ENCODE measurements at regions not wholly inside any gene's neighbourhood (a gene's known extent, or its start where the extent isn't known, plus 50 kb on each side); places are given as distances from the start of the nearest gene placed in this dataset.

DNA sequence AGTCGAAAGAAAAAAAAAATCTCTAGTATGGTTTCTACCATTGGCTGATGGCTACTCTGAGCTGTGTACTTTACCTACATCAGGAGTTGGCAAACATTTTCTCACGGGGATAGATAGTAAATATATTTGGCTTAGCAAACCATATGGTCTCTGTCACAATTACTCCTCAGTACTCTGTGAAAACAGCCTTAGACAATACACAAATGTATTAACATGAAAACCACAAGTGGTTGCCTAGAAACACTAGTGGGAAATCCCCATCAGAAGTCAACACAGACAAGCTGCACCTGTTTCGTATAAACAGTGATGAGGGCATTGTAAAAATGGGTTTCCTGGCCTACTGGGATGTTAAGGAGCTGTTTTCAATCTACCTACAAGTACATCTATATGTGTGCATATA, 84.6 kb upstream of the NAV3 start:
- TF ChIP-seq, protein P1, sequence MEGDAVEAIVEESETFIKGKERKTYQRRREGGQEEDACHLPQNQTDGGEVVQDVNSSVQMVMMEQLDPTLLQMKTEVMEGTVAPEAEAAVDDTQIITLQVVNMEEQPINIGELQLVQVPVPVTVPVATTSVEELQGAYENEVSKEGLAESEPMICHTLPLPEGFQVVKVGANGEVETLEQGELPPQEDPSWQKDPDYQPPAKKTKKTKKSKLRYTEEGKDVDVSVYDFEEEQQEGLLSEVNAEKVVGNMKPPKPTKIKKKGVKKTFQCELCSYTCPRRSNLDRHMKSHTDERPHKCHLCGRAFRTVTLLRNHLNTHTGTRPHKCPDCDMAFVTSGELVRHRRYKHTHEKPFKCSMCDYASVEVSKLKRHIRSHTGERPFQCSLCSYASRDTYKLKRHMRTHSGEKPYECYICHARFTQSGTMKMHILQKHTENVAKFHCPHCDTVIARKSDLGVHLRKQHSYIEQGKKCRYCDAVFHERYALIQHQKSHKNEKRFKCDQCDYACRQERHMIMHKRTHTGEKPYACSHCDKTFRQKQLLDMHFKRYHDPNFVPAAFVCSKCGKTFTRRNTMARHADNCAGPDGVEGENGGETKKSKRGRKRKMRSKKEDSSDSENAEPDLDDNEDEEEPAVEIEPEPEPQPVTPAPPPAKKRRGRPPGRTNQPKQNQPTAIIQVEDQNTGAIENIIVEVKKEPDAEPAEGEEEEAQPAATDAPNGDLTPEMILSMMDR (IDR thresholded peaks at IDR 0.05): no peak
- TF ChIP-seq EZH2 (IDR thresholded peaks at IDR 0.05; ENCODE audit: borderline replicate concordance, insufficient read depth, low read depth, low read length, poor library complexity, severe bottlenecking): no peak
